ENCODE measurements at regions not wholly inside any gene's neighbourhood (a gene's known extent, or its start where the extent isn't known, plus 50 kb on each side); places are given as distances from the start of the nearest gene placed in this dataset.

DNA sequence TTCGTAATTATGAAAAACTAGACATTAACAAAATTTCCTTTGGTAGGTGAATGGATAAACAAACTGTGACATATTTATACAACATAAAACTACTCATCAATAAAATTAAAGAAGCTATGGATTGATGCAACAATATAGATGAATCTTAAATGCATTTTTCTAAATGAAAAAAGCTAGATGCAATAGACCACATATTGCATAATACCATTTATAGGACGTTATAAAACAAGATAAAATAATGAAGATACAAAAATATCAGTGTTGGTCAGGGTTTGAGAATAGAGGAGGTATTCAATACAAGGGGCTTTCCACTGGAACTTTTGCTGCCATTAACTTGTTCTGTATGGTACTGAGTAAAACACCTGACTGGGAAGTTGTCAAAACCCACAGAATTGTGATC, 314.4 kb downstream of the GRB14 start:
- DNase-seq (ENCODE audit: low read depth in 4 of 4, low spot score in 2 of 4), result no peak

GRCh38 chr2:164302786-164303185, 318.5 kb downstream of the GRB14 start:
- no peak for DNase-seq (ENCODE audit: low read depth in 4 of 4, low spot score in 2 of 4)

DNA sequence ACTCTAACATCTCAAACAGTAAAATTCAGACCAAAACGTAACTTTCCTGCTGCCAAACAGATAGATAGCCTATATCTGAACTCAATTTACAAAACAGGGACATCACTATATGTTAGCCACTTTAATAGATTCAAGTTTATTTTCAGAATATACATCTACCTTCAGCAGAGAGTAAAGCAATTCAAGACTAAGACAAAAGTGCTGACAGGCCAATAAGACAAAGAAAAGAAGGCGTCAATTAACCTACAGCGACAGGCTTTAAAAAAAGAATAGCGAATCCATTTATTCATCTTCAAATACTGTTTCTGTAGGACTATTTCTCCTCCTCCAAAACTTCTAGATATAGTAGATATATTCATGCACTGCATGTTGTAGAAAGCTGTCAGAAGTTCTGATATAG, 333.0 kb downstream of the GRB14 start:
- DNase-seq (ENCODE audit: low read depth in 4 of 4, low spot score in 2 of 4), result no peak

DNA sequence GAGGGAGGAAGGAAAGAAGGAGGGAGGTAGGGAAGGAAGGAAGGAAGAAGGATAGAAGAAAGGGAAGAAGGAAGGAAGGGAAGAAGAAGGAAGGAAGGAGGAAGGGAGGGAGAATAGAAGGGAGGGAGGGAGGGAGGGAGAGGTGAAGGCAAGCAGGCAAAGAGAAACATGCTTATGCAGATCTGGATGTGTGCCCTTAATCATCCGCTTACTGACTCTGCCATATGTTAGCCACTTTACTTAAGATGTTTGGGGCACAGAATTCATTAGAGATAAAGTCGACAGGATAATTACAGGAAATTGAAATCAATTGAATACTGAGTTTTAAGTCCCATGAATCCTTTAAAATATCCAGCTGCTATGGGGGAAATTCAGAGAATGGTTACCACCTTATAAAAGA, 334.2 kb downstream of the GRB14 start:
- DNase-seq (ENCODE audit: low read depth in 4 of 4, low spot score in 2 of 4), result no peak

GRCh38 chr2:164285576-164285975, 335.7 kb downstream of the GRB14 start:
- no peak for DNase-seq (ENCODE audit: low read depth in 4 of 4, low spot score in 2 of 4)

DNA sequence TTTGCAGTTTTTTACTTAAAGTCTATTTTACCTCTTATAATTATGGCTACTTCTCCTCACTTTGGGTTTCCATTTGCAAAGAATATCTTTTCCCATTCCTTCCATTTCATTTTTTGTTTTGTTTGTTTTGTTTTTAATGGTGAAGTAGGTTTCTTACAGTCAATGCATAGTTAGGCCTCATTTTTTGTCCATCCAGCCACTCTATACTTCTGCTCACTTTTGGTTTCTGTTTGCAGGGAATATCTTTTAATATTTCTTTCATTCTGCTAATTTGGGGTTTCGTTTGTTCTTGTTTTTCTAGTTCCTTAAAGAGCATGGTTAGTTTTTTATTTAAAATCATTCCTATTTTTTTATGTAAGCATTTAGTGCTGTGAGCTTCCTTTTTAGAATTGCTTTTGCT, 339.4 kb downstream of the GRB14 start:
- DNase-seq (ENCODE audit: low read depth in 4 of 4, low spot score in 2 of 4), result no peak

- DNase-seq (ENCODE audit: low read depth in 4 of 4, low spot score in 2 of 4), result no peak
Measured at GRCh38 chr2:164275659-164276058, 345.6 kb downstream of the GRB14 start.

DNA sequence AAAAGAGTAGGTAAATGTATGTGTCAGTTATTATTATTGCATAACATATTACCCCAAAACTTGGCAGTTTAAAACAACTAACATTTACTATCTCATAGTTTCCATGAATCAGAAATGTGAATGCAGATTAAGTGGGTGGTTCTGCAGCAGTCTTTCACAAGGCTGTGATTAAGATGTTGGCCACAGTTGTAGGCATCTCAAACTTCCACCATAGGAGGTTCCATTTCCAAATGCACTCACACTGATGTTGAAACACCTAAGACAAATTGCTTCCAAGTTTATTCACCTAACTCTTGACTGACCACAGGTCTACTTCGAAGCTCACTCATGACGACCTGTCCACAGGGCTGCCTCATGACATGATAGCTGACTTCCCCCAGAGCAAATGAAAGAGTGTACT, 360.8 kb downstream of the GRB14 start:
- no peak for DNase-seq (ENCODE audit: low read depth in 4 of 4, low spot score in 2 of 4)

DNA sequence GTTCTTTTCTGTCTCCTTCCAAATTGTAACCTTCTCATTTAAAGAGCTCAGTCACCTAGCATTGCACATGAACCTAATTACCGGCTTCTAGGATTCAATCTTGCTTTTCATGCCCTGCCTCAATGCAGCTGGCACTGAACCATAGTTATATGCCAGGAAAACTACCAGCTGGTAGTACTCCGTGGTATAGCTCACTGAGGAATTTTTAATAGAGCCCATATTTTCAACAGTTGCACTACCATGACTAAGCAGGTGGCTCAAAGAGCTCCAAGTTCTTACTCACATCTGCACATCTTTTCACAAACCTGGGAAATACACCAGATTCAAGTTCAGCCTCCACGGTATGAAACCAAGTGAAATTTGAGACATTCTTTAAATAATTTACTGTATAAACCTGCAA, 363.5 kb downstream of the GRB14 start:
- no peak for DNase-seq (ENCODE audit: low read depth in 4 of 4, low spot score in 2 of 4)

DNA sequence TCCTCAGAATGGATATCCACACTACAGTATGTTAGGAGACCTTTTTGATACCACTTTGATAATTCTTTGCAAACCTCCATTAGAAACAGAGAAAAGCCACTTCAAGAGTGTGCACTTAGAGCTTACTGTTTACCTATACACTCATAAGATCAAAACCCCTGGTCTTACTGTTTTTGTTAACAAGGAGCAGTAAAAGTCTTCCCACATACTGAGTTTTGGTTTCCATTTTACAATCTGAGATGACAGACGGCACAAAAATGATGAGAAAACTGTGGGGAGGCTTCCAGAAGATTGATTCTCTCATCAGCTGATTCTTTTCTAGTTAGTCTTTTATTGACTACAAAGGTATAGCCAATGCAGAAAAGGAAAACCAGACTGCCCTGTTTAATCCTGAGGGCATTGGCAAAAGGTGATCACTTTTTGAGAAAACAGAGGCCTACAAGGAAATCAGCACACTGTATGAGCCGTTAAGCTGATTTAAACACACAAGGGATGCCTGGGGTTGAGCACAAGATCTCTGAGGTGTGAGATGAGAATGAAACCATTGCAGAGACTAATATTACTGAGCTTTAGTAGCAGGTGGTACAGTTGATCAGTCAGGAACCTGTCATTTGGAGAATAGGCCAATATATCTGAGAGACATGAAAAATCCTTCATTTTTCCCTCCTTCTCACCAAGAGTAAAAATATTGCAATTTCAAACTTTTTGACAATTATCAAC, 368.6 kb downstream of the GRB14 start:
- DNase-seq (ENCODE audit: low read depth in 4 of 4, low spot score in 2 of 4), result no peak

- no peak for DNase-seq (ENCODE audit: low read depth in 4 of 4, low spot score in 2 of 4)
Measured at GRCh38 chr2:164243315-164243714, 378.0 kb downstream of the GRB14 start.

DNA sequence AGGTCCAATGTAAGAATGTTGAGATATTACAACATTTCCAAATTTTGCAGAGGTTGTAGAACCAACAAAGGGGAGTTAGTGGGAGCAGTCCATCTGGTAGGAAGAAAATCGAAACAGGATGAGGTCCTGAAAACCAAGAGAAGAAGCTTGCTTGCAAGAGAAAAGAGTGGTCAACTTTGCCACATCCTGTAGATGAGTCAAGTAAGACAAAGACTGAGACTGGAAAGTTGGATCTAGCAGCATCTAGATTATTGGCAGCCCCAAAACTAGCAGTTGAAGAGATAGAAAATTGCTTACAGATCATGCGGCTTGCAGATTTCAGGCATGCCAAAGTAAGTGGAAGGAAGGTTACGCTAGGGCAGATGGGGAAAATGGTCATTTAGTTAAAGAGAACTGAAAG, 378.9 kb downstream of the GRB14 start:
- DNase-seq (ENCODE audit: low read depth in 4 of 4, low spot score in 2 of 4), result no peak

- no peak for DNase-seq (ENCODE audit: low read depth in 4 of 4, low spot score in 2 of 4)
Measured at GRCh38 chr2:164234074-164234473, 387.2 kb downstream of the GRB14 start.

DNA sequence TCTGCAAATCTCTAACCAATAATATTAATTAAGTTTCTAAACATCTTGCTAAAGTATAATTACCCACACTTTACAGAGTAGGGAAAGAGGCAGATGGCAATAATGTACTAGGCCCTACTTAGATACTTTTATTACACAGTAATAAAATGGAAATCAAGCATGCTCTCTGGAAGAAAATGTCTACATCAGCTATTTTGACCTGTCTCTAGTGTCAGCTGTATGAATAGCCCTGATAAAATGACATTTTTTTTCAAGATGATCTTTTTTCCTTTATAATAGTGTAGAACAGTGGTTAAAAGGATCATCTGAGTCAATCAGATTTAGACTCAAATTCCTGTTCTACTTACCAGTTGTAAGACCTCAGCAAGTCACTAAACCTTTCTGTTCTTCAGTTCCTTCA, 397.3 kb downstream of the GRB14 start:
- DNase-seq (ENCODE audit: low read depth in 4 of 4, low spot score in 2 of 4), result no peak

DNA sequence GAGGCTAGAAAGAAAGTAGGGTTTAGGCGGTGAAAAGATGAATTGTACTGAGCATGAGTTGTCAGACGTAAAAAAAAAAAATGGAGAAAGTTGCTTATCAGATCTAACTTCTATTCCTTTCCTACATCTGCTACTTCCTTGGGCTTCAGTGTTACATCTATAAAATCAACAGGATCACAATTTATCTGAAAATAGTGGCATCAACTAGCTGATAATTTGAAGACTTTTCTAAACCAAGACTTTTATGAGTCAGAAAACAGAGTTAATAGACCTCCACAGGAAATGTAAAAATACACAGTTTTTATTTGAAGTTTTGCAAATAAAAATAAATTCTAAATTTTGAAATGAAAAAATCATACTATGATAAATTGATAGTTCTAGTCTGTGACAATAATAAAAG, 399.8 kb downstream of the GRB14 start:
- DNase-seq (ENCODE audit: low read depth in 4 of 4, low spot score in 2 of 4), result no peak

- no peak for DNase-seq (ENCODE audit: low read depth in 4 of 4, low spot score in 2 of 4)
Measured at GRCh38 chr2:164220265-164220664, 401.0 kb downstream of the GRB14 start.

DNA sequence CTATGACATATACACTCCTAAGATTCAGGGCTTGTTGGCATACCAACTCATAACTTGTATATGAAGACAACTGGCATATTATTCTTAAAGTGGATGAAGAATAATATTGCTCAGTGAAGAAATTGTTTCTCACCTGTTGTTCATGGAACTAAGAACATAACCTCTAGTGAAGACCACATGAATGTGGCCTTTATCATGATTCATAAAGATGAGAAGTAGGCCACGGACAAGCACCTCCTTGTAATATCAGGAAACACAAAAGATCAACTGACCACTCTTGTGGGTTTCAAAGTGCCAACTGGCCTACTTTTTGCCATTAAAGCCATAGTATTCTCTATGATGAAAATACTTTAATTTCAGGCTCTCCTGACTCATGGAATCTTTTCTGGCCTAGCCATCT, 407.4 kb downstream of the GRB14 start:
- DNase-seq (ENCODE audit: low read depth in 4 of 4, low spot score in 2 of 4), result no peak

DNA sequence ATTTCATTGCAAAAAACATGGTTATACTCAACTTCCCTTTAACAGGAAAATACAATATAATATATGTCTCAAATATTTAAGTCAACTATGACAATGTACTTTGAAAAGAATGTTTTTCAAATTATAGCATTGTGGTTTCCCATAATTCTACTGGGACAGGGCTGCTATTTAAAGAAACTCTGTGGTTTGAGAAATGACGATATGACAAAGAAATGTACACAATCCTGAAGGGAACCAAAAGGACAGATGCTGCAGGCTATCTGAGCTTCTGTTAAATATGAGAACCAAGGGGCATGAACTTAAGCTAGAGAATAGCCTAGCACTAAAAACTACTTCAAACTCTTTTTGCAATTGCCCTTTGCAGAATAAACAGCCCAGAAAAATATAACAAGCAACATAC, 415.9 kb downstream of the GRB14 start:
- no peak for DNase-seq (ENCODE audit: low read depth in 4 of 4, low spot score in 2 of 4)

DNA sequence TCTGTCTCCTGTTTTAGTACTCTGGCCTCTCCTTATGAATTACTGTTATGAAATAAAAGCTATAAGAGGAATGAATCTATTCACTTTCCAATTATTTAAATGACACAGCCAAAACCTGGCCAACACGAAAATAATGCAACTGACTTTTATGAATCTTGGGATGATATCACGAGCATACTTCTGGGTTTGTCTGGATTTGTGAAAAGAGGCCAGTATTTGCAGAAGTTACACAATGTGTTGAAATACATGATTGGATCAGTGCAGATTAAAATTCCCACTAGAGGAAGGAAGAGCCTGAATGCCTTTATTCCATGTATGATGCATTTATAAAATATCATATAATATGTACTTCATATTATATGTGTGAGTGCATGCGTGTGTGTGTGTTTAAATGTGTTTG, 418.2 kb downstream of the GRB14 start:
- DNase-seq (ENCODE audit: low read depth in 4 of 4, low spot score in 2 of 4), result no peak

DNA sequence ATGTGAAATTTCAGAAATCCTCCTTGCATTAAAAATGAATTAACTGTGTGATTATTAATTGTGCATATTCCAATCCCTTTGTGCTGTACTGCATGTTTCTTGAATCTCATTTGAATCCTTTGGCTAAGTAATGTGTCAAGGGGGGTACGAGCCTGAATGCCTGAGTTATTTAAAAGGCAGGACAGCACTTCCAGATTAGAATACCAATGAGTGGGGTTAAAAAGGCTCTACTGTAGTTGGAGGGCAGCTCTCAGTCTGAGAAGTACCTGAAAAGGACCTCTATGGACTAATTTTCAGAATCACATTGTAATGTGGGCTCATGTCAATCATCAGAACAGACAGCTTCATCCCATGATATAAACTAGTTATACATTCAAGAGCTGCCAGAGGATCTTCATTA, 423.0 kb downstream of the GRB14 start:
- no peak for DNase-seq (ENCODE audit: low read depth in 4 of 4, low spot score in 2 of 4)

DNA sequence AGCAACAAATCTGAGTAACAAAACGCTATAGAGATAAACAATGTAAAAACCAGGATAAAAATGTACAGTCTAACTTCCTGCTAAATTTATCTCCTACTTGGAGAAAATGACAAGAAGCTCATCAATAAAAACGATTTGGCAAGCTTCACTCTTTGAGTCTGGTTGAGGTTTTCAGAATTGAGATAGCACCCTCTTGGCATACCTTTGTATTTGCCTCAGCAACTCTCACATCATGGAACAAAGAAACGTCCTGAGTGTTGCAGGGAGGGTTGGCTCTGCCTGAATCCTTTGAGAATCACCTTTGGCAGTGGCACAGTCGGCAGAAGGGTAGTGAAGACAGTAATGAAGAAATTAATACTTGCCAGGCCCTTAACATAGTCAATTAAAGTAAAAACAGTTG, 430.6 kb downstream of the GRB14 start:
- no peak for DNase-seq (ENCODE audit: low read depth in 4 of 4, low spot score in 2 of 4)

GRCh38 chr2:164189851-164190250, 431.4 kb downstream of the GRB14 start:
- DNase-seq (ENCODE audit: low read depth in 4 of 4, low spot score in 2 of 4), result no peak

GRCh38 chr2:164187121-164187520, 434.2 kb downstream of the GRB14 start:
- DNase-seq (ENCODE audit: low read depth in 4 of 4, low spot score in 2 of 4), result no peak

Measured in left renal cortex interstitium (tissue), 4 donors.